Astrocyte of the spinal cord (primary cell): ENCODE measurements at regions not wholly inside any gene's neighbourhood (a gene's known extent, or its start where the extent isn't known, plus 50 kb on each side); places are given as distances from the start of the nearest gene placed in this dataset.

Experiments used
- DNase-seq: peaks from one replicate; pipeline ENCODE4 v3.0.0; 2011; ENCODE audit warnings: low read depth, low spot score
- H3K4me3 ChIP-seq: 2 replicates; pipeline ENCODE4 v1.5.1; 2011; ENCODE audit warnings: low read depth, mild to moderate bottlenecking, low read length, moderate library complexity
- CTCF ChIP-seq: IDR thresholded peaks from 2 replicates; pipeline ENCODE4 v1.5.1; 2012; ENCODE audit warnings: low read depth, mild to moderate bottlenecking, low read length, inconsistent platforms
- in situ Hi-C: cut with HindIII; loops from 2 replicates; pipeline ENCODE4 v1.10.0; 2017; ENCODE audit warnings: low sequenced_read_pairs

GRCh38 chr2:18061717-18062116 lies 183.2 kb downstream of the KCNS3 start:
- no peak for DNase-seq
- TF ChIP-seq CTCF = no peak
- H3K4me3 ChIP-seq = no peak overlapping the region
- in situ Hi-C loops = no loop called here

GRCh38 chr2:18057657-18058056 lies 179.2 kb downstream of the KCNS3 start:
- in situ Hi-C loops = no loop called here
- no peak overlapping the region for H3K4me3 ChIP-seq
- DNase-seq = no peak
- TF ChIP-seq CTCF = no peak

GRCh38 chr2:18055290-18055689 lies 176.8 kb downstream of the KCNS3 start:
- in situ Hi-C loops = no loop called here
- H3K4me3 ChIP-seq = no peak overlapping the region
- no peak for TF ChIP-seq CTCF
- no peak for DNase-seq

- in situ Hi-C loops = no loop called here
- H3K4me3 ChIP-seq = no peak overlapping the region
- TF ChIP-seq CTCF = no peak
- no peak for DNase-seq
Measured at GRCh38 chr2:18050001-18050400, 171.5 kb downstream of the KCNS3 start.

- TF ChIP-seq CTCF = no peak
- in situ Hi-C loops = no loop called here
- DNase-seq = no peak
- no peak overlapping the region for H3K4me3 ChIP-seq
Measured at GRCh38 chr2:18049325-18049724, 170.9 kb downstream of the KCNS3 start.

- in situ Hi-C loops = no loop called here
- no peak overlapping the region for H3K4me3 ChIP-seq
- no peak for TF ChIP-seq CTCF
- DNase-seq = no peak
Measured at GRCh38 chr2:18047896-18048657, 169.6 kb downstream of the KCNS3 start.
